ENCODE measurements at regions not wholly inside any gene's neighbourhood (a gene's known extent, or its start where the extent isn't known, plus 50 kb on each side); places are given as distances from the start of the nearest gene placed in this dataset.

DNA sequence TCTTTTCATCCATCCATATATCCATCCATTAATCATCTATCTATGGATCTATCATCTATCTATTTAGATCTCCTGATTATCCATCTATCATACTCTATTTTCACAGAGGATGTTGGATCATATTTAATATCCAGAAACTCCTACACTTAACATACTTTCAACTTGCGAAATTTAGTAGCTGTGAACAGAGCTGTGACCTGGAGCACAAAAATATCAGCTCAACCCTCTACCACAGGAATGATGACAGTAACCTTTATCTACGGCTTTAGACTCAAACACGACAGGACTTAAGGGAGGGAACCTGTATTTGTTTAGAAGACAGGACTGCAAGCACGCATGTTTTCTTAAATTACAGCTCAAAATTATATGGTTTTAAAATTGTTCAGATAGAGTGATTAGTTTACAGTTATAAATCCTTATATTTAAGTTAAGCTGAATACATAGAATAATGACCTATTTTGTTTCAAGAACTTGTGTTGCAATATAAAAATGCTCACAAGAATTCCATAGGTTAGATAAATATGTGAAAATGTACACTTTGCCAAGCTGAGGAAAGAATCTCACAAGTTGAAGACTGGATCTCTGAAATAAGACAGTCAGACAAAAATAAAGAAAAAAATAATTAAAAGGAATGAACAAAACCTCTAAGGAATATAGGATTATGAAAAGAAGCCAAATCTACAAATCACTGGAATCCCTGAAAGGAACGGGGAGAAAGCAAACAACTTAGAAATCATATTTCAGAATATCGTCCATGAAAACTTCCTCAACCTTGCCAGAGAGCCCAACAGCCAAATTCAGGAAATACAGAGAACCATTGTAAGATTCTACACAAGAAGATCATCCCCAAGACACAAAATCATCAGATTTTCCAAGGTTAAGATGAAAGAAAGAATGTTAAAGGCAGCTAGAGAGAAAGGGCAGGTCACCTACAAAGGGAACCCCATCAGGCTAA, 142.0 kb downstream of the COL6A3 start:
- DNase-seq (ENCODE audit: low read depth), result no peak

All from T follicular helper cell (primary cell).